ENCODE measurements at regions not wholly inside any gene's neighbourhood (a gene's known extent, or its start where the extent isn't known, plus 50 kb on each side); places are given as distances from the start of the nearest gene placed in this dataset.

DNA sequence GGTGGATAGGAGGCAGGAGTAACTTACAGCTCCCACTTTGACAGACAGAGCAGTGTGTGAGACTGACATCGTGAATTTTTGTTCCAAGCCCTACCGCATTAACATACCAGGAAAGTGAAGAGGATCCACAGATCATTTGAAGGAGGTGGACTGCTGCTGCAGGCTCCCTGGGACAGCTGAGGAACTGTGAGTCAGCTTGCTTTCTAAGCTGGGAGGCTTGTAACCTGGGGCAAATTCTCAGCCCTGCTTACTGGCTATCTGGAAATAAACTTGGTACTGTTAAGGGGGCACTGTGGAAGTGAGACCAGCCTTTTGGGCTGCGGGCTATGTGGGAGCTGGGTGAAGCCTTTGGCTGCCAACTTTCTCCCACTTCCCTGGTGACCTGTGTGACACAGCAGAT lies 1202.5 kb downstream of the DNAJB9 start:
- H3K36me3 Mint-ChIP-seq, result peaks cover 4% of the 10 kb centered on the region
- H3K27ac Mint-ChIP-seq, result no peak overlapping the region
- DNase-seq (ENCODE audit: low spot score) (no peak), ATAC-seq (no peak)
- H3K4me3 Mint-ChIP-seq, result no peak overlapping the region
- no peaks in the 10 kb centered on the region for H3K4me1 Mint-ChIP-seq (ENCODE audit: low read depth in 2 of 2)
- H3K27me3 Mint-ChIP-seq, result no peaks in the 10 kb centered on the region
- H3K9me3 Mint-ChIP-seq, result peaks cover 21% of the 10 kb centered on the region

DNA sequence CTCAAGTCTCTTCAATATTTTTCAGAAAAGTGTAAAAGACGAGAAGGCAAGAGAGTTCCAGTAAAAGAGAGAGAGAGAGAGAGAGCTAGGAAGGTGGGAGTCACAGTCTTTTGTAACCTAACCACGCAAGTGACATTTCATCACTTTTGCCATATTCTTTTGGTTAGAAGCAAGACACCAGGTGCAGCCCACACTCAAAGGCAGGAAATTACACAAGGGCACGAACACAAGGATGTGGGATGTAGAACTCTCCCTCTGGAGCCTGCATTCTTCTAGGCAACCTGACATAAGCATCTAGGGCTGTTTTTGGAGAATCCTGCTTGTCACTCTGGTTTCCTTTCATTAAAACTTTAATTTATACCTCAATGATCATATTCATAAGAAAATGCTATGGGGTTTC lies 1213.1 kb downstream of the DNAJB9 start:
- Mint-ChIP-seq H3K36me3 (peaks cover 5% of the 10 kb centered on the region), H3K4me1 (ENCODE audit: low read depth in 2 of 2) (no peaks in the 10 kb centered on the region), H3K9me3 (peaks cover 10% of the 10 kb centered on the region), H3K4me3 (no peak overlapping the region), H3K27ac (no peak overlapping the region), H3K27me3 (no peaks in the 10 kb centered on the region)
- no peak for ATAC-seq
- no peak for DNase-seq (ENCODE audit: low spot score)

DNA sequence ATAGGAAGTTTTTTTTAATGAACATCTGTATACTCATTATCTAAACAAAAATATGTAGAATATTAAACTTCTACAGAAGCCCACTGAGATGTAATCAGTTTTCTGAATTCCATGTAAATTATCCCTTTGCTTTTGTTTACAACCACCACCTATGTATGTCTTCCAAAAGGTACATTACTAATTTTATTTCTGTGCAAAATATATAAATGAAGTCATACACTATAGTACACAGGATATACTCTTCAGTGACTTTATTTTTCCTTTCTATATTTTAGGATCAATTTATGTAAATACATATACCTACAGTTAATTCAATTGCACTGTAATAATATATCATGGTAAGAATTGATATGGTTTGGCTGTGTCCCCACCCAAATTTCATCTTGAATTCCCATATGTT lies 1236.9 kb downstream of the DNAJB9 start:
- H3K4me1 Mint-ChIP-seq (ENCODE audit: low read depth in 2 of 2), result no peaks in the 10 kb centered on the region

DNA sequence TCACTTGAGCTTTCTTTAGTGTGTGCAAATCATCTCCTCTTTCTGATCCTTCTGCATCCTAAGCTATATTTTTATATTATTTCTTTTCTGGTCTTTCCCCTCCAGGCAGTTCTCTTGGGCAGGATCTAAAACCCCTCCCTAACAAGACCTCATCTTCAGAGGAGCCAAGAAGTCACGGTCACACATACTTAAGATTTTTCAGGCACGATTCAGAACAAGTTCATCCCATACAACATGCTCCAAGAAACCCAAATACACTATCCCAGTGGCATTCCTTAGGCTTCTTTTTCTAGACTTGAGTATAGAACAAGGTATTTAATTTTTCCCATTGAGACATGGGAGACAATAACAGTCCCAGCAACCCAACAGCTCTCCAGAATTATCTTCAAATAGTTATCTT lies 1251.5 kb downstream of the DNAJB9 start:
- no peak overlapping the region for H3K4me3 Mint-ChIP-seq
- no peaks in the 10 kb centered on the region for H3K27me3 Mint-ChIP-seq
- H3K4me1 Mint-ChIP-seq (ENCODE audit: low read depth in 2 of 2), result no peaks in the 10 kb centered on the region
- H3K9me3 Mint-ChIP-seq, result peaks cover 14% of the 10 kb centered on the region
- H3K27ac Mint-ChIP-seq, result no peak overlapping the region
- H3K36me3 Mint-ChIP-seq, result peaks cover 6% of the 10 kb centered on the region
- ATAC-seq (no peak), DNase-seq (ENCODE audit: low spot score) (no peak)

More for the DNA sequence above, 1236.9 kb downstream of the DNAJB9 start:
- Mint-ChIP-seq H3K4me3 (no peak overlapping the region), H3K27ac (no peak overlapping the region), H3K36me3 (peaks cover 8% of the 10 kb centered on the region), H3K9me3 (no peaks in the 10 kb centered on the region), H3K27me3 (no peaks in the 10 kb centered on the region)
- ATAC-seq (no peak), DNase-seq (ENCODE audit: low spot score) (no peak)

DNA sequence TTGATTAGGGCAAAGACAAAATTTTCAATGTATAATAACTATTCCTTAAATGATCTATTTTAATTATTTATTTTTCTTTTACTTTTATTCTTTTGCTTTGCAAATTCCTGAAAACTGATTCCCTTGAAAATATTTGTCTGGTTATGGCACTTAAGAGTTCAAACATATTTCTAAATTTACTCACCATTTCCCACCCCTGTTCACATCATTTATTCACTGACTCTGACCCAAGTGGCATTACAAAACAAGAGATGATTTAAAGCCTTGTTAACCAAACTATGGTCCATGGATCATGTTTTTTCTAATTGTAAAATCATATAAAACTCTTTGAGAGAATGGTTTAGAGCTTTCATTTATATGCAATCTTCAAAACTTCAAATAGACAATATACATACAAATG lies 1256.1 kb upstream of the LRRN3 start:
- H3K27ac Mint-ChIP-seq, result no peak overlapping the region
- H3K27me3 Mint-ChIP-seq, result no peaks in the 10 kb centered on the region
- no peak for DNase-seq (ENCODE audit: low spot score)
- peaks cover 3% of the 10 kb centered on the region for H3K9me3 Mint-ChIP-seq
- no peaks in the 10 kb centered on the region for H3K4me1 Mint-ChIP-seq (ENCODE audit: low read depth in 2 of 2)
- no peak overlapping the region for H3K4me3 Mint-ChIP-seq
- no peak for ATAC-seq
- peaks cover 4% of the 10 kb centered on the region for H3K36me3 Mint-ChIP-seq

DNA sequence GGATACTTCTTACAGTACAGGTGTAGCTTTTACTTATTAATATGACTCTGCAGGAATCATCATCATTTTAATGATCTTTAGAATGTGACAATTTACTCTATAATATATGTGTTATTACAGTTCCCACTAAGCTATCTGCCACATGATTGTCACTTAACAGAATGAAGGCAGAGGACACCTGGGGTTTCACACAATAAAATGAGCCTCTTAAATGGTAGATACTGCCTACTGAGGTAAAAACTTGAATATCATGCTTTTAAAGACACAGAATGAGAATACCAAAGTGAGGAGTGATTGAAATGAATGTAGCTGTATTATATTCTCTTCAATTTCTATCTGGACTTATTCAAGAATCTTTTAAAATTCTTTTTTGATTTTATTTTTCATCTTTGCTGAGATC lies 1255.3 kb upstream of the LRRN3 start:
- no peaks in the 10 kb centered on the region for H3K4me1 Mint-ChIP-seq (ENCODE audit: low read depth in 2 of 2)
- no peak overlapping the region for H3K27ac Mint-ChIP-seq
- ATAC-seq (no peak), DNase-seq (ENCODE audit: low spot score) (no peak)
- peaks cover 4% of the 10 kb centered on the region for H3K36me3 Mint-ChIP-seq
- peaks cover 3% of the 10 kb centered on the region for H3K9me3 Mint-ChIP-seq
- no peaks in the 10 kb centered on the region for H3K27me3 Mint-ChIP-seq
- no peak overlapping the region for H3K4me3 Mint-ChIP-seq

DNA sequence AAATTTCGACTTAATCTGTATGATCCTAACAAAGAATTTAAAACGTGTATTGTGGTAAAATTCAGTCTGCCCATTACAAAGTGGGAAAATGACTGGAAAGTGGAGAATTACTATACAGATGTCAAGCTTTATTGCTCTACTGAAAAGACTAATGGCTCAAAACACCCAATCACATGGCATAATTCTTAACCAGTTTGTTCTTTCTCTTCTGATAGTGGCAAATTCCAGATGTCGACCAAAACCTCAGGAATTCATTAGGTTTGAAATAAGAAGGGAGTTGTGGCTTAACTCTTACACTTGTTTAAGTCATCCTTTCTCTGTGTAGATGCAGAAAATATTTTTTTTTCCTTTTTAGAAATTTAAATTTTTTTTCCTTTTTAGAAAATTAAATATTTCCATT lies 1254.9 kb upstream of the LRRN3 start:
- no peak for DNase-seq (ENCODE audit: low spot score)
- ATAC-seq, result no peak
- Mint-ChIP-seq H3K27ac (no peak overlapping the region), H3K4me1 (ENCODE audit: low read depth in 2 of 2) (no peaks in the 10 kb centered on the region), H3K9me3 (peaks cover 3% of the 10 kb centered on the region), H3K27me3 (no peaks in the 10 kb centered on the region), H3K36me3 (peaks cover 4% of the 10 kb centered on the region), H3K4me3 (no peak overlapping the region)

DNA sequence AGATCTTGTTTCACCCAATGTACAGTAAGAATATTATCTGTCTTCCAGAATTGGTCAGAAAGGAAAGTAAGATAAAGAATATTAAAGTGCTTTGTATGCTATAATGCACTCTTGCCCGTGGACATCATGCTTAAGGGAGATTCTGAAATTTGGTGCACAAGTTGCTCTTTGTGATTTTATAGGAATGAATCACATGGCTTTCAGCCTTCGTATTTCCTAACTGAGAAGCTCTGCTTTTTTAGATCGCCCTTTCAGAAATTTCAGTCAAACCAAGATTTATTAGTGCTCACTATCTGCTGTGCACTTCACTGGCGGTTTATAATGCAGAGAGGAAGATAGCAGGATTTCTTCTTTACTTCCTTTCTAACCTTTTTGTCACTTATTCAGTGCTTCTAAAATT lies 1248.5 kb upstream of the LRRN3 start:
- ATAC-seq, result no peak
- Mint-ChIP-seq H3K27ac (no peak overlapping the region), H3K36me3 (no peaks in the 10 kb centered on the region), H3K9me3 (no peaks in the 10 kb centered on the region), H3K4me1 (ENCODE audit: low read depth in 2 of 2) (no peaks in the 10 kb centered on the region), H3K4me3 (no peak overlapping the region), H3K27me3 (no peaks in the 10 kb centered on the region)
- no peak for DNase-seq (ENCODE audit: low spot score)

DNA sequence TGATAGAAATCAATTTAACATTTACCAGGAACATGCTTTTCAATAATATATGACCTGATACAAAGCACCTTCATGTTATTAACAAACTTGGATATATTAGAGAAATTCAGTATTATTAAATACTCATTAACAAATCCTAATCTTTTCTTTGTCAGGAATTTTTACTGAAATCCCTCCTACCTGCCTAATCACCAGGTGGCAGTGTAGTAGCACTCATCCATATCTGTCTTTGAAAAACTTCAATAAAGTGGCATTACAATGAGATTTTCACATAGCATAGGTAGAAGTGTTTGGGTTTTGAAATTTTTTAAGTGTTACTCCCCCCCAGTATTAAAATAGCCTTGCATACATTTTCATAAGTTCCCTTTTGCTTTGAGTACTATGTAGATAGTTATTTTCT lies 1246.6 kb upstream of the LRRN3 start:
- DNase-seq (ENCODE audit: low spot score), result no peak
- no peaks in the 10 kb centered on the region for H3K36me3 Mint-ChIP-seq
- H3K4me3 Mint-ChIP-seq, result no peak overlapping the region
- no peaks in the 10 kb centered on the region for H3K27me3 Mint-ChIP-seq
- no peaks in the 10 kb centered on the region for H3K9me3 Mint-ChIP-seq
- ATAC-seq, result no peak
- no peak overlapping the region for H3K27ac Mint-ChIP-seq
- H3K4me1 Mint-ChIP-seq (ENCODE audit: low read depth in 2 of 2), result no peaks in the 10 kb centered on the region

DNA sequence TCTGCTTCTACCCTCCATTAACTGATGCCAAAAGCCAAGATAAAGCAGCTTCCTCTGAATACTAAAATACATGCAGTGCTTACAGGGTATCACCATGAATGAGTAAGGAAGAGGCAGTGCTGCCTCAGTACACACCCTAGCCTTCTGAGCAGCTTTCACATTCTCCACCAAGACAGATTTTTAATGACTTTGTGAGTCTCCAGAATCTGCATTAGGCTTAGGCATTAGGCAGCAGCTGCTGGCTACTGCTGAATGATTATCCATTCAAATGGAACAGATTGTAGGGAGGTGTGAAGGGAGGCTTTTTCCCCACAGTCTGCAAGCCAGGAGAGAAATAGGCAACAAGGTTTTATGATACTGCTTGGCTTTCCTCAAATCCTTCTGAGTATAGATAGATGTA lies 1226.7 kb upstream of the LRRN3 start:
- Mint-ChIP-seq H3K4me1 (ENCODE audit: low read depth in 2 of 2) (no peaks in the 10 kb centered on the region), H3K27ac (no peak overlapping the region), H3K4me3 (no peak overlapping the region), H3K27me3 (no peaks in the 10 kb centered on the region), H3K9me3 (peaks cover 15% of the 10 kb centered on the region), H3K36me3 (peaks cover 10% of the 10 kb centered on the region)
- DNase-seq (ENCODE audit: low spot score), result no peak
- ATAC-seq, result no peak

DNA sequence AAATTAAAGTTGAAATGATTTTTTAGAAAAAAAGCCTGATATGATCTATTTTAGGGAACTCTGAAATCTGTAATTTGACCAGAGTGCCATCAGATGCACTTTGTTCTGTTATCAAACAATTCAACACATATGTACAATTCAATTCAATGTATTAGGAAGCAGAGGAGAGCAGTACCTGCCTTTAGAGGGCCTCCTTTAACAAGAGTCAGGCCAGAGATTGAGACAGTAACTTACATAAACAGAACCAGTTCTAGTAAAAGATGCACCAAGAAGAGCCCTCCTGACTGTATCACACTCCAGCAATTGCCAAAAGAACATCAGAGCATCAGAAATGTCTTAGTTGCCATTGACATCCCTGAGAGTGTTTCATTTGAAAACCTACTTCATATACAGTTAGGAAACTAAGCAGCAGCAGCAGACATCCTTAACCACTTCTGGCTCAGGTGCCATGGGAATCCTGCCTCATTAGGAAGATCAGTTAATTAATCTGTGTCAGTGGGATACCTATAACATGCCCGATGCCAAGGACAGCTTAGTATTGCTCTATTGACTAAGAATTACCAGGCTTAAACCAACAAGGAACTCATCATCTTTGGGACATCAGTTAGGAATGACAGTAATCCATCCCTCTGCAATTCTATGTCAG lies 1222.6 kb upstream of the LRRN3 start:
- H3K27me3 Mint-ChIP-seq, result no peaks in the 10 kb centered on the region
- H3K9me3 Mint-ChIP-seq, result peaks cover 3% of the 10 kb centered on the region
- H3K36me3 Mint-ChIP-seq, result peaks cover 9% of the 10 kb centered on the region
- no peak overlapping the region for H3K4me3 Mint-ChIP-seq
- no peak for DNase-seq (ENCODE audit: low spot score)
- H3K4me1 Mint-ChIP-seq (ENCODE audit: low read depth in 2 of 2), result no peaks in the 10 kb centered on the region
- no peak for ATAC-seq
- H3K27ac Mint-ChIP-seq, result no peak overlapping the region

DNA sequence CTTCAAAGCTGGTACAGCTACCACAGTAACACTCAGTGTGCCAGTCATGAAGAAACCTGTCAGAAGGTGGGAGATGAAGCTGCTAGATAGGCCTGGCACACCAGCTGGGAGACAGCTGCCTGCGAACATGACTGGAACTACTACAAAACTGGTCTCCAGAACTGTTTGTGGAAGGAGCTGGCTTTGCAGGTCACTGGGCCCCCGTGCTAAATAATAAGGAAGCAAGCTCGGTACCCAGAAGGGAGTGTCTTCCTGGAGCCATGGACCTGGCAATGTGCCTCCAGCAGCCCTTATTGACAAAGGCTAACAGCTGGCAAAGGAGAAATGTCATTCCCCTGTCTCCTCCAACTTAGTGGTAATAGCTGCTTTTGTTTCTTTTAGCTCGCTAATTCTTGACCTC lies 1217.6 kb upstream of the LRRN3 start:
- Mint-ChIP-seq H3K4me1 (ENCODE audit: low read depth in 2 of 2) (no peaks in the 10 kb centered on the region), H3K36me3 (peaks cover 9% of the 10 kb centered on the region), H3K27me3 (no peaks in the 10 kb centered on the region), H3K27ac (no peak overlapping the region), H3K9me3 (peaks cover 6% of the 10 kb centered on the region), H3K4me3 (no peak overlapping the region)
- ATAC-seq (no peak), DNase-seq (ENCODE audit: low spot score) (no peak)

DNA sequence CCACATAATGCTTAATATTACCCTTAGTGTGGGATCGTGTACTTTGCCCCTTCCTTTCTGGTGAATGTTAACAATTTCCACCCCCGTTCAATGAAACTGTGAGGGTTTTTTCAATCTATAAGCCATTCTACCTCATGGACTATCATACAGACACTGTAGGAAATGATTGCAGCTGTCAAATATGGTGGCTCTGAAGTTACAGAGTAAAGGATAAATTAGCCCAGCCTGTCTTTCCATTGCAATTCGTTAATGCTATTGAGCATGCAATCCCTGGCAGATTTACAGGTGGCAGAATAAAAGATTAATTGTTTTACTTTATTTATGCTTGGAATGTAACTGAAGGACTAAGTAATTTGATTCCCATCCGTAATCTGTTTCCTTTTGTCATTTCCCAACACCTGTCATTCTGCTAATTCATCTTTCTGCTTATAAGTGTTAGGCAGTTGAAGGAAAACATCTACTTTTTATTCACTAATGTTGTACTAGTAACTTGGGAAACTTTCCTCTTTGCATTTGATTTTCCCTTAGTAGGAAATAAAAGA lies 1211.6 kb upstream of the LRRN3 start:
- ATAC-seq (no peak), DNase-seq (ENCODE audit: low spot score) (no peak)
- H3K4me3 Mint-ChIP-seq, result no peak overlapping the region
- peaks cover 6% of the 10 kb centered on the region for H3K36me3 Mint-ChIP-seq
- H3K27me3 Mint-ChIP-seq, result no peaks in the 10 kb centered on the region
- no peak overlapping the region for H3K27ac Mint-ChIP-seq
- no peaks in the 10 kb centered on the region for H3K4me1 Mint-ChIP-seq (ENCODE audit: low read depth in 2 of 2)
- peaks cover 15% of the 10 kb centered on the region for H3K9me3 Mint-ChIP-seq

DNA sequence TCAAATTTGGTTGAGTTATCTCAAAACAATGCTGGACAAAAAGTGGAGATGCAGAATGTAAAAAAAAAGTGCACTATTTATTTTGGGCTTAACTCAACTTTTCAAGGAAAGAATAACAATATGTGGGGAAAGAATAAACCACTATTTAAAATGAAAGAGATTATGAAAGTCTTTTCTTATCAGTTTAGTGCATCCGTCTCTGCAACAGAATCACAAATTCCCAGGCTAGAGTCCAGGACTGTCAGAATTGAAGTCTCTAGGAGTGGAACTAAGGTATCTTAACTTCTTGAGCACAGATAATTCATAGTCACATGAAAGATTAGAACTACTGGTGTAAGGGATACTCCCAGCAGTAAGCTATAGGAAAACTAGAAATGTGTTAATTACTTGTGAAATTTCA lies 1200.3 kb upstream of the LRRN3 start:
- no peak for ATAC-seq

DNA sequence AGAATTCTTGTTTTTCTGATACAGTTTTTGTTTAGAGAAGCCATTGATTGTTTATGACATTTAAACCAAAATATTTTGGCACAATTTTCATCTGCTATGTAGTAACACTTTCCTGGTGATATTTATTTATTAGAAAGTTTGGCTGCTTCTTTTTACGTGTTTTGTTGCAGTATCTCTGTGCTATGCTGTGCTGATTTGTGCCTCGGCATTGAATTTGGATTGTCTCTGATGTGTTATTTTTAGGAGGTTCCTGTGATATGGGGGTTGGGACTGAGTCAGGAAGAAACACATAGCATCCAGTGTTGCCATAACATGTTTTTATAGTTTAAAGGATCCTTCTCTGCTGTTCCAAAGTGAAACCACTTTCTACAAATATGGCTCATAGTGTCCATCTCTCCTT lies 1197.7 kb upstream of the LRRN3 start:
- Mint-ChIP-seq H3K4me3 (no peak overlapping the region), H3K36me3 (peaks cover 6% of the 10 kb centered on the region), H3K27me3 (no peaks in the 10 kb centered on the region), H3K9me3 (peaks cover 12% of the 10 kb centered on the region), H3K4me1 (ENCODE audit: low read depth in 2 of 2) (no peaks in the 10 kb centered on the region), H3K27ac (no peak overlapping the region)
- ATAC-seq, result no peak
- no peak for DNase-seq (ENCODE audit: low spot score)

More for the DNA sequence above, 1200.3 kb upstream of the LRRN3 start:
- no peaks in the 10 kb centered on the region for H3K27me3 Mint-ChIP-seq
- H3K36me3 Mint-ChIP-seq, result peaks cover 6% of the 10 kb centered on the region
- H3K4me3 Mint-ChIP-seq, result no peak overlapping the region
- H3K27ac Mint-ChIP-seq, result no peak overlapping the region
- DNase-seq (ENCODE audit: low spot score), result no peak
- no peaks in the 10 kb centered on the region for H3K4me1 Mint-ChIP-seq (ENCODE audit: low read depth in 2 of 2)
- peaks cover 10% of the 10 kb centered on the region for H3K9me3 Mint-ChIP-seq
